ENCODE measurements at regions not wholly inside any gene's neighbourhood (a gene's known extent, or its start where the extent isn't known, plus 50 kb on each side); places are given as distances from the start of the nearest gene placed in this dataset.

- TF ChIP-seq, protein P1, sequence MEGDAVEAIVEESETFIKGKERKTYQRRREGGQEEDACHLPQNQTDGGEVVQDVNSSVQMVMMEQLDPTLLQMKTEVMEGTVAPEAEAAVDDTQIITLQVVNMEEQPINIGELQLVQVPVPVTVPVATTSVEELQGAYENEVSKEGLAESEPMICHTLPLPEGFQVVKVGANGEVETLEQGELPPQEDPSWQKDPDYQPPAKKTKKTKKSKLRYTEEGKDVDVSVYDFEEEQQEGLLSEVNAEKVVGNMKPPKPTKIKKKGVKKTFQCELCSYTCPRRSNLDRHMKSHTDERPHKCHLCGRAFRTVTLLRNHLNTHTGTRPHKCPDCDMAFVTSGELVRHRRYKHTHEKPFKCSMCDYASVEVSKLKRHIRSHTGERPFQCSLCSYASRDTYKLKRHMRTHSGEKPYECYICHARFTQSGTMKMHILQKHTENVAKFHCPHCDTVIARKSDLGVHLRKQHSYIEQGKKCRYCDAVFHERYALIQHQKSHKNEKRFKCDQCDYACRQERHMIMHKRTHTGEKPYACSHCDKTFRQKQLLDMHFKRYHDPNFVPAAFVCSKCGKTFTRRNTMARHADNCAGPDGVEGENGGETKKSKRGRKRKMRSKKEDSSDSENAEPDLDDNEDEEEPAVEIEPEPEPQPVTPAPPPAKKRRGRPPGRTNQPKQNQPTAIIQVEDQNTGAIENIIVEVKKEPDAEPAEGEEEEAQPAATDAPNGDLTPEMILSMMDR (IDR thresholded peaks at IDR 0.05) = no peak
- no peak for TF ChIP-seq POLR2A (IDR thresholded peaks at IDR 0.05)
Observed at GRCh38 chrX:14409341-14409740, 120.0 kb upstream of the GLRA2 start.
